GM12891 (cell line): ENCODE measurements at regions not wholly inside any gene's neighbourhood (a gene's known extent, or its start where the extent isn't known, plus 50 kb on each side); places are given as distances from the start of the nearest gene placed in this dataset.
"Not testable (repeated sequence)": the region's sequence is repeated elsewhere in the genome, so short reads cannot be mapped to it uniquely, and the experiment has no call there.

ENCODE experiments used
- DNase-seq: peaks from one replicate; pipeline ENCODE4 v3.0.0; 2011; ENCODE audit warnings: low spot score; ENCODE audit not compliant: insufficient read length
- FAIRE-seq: peaks from 2 replicates; lab custom pipeline; 2011; peaks lifted over from hg19 to GRCh38; lab: Jason Lieb, UNC
- PAX5 ChIP-seq: IDR thresholded peaks from 2 replicates; pipeline ENCODE4 v1.6.1; 2011; ENCODE audit warnings: low read length, moderate library complexity, mild to moderate bottlenecking; ENCODE audit not compliant: insufficient read depth, severe bottlenecking
- POLR2A ChIP-seq: IDR thresholded peaks from 2 replicates; pipeline ENCODE4 v1.6.1; 2011; ENCODE audit warnings: low read depth, low read length, control low read depth
- POLR2AphosphoS5 ChIP-seq: IDR thresholded peaks from 2 replicates; pipeline ENCODE4 v1.6.1; 2011; ENCODE audit warnings: low read depth, low read length, control low read depth
- POU2F2 ChIP-seq: IDR thresholded peaks from 2 replicates; pipeline ENCODE4 v1.6.1; 2011; ENCODE audit warnings: low read depth, mild to moderate bottlenecking, control low read depth, low read length, moderate library complexity
- SPI1 ChIP-seq: IDR thresholded peaks from 2 replicates; pipeline ENCODE4 v1.6.1; 2011; ENCODE audit warnings: low read depth, low read length, control low read depth
- TAF1 ChIP-seq: IDR thresholded peaks from 2 replicates; pipeline ENCODE4 v1.6.1; 2011; ENCODE audit warnings: low read depth, low read length, control low read depth

DNA sequence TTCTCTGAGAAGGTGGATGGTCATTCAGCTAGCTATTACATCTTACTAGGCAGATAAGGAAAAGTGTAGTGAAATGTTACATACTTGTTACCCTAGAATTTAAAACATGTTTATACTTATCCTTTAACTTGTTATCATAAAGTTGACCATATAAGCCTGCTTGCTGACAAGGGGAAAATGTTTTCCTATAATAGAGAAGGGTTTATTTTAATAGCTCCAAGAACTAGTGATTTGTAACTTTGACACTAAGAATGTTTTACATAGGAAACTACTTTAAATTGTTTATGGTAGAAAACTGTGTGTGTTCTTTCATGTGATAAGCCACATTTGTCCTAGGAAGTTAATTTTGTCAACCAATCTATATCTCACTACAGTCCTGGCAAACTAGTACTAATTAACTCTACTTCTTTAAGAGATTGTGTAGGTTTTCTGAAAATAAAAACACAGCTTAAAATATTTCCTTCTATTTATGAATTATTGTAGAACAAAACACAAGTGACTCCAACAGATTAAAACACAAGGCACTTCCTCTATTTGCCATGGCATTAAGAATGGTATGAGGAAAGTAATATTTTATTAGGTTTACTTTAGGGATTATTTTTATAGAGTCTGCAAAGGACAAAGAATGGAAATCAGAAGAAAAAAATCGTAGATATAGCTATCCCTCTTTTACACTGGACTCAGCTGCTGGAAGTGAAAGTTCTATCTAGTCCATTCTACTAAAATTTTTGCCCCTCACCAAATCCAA lies 233.3 kb upstream of the NBEA start:
- FAIRE-seq = no peak
- TF ChIP-seq PAX5 = no peak
- TF ChIP-seq SPI1 = no peak
- no peak for TF ChIP-seq POLR2A
- no peak for TF ChIP-seq TAF1
- no peak for TF ChIP-seq POLR2AphosphoS5
- no peak for TF ChIP-seq POU2F2
- DNase-seq = no peak

DNA sequence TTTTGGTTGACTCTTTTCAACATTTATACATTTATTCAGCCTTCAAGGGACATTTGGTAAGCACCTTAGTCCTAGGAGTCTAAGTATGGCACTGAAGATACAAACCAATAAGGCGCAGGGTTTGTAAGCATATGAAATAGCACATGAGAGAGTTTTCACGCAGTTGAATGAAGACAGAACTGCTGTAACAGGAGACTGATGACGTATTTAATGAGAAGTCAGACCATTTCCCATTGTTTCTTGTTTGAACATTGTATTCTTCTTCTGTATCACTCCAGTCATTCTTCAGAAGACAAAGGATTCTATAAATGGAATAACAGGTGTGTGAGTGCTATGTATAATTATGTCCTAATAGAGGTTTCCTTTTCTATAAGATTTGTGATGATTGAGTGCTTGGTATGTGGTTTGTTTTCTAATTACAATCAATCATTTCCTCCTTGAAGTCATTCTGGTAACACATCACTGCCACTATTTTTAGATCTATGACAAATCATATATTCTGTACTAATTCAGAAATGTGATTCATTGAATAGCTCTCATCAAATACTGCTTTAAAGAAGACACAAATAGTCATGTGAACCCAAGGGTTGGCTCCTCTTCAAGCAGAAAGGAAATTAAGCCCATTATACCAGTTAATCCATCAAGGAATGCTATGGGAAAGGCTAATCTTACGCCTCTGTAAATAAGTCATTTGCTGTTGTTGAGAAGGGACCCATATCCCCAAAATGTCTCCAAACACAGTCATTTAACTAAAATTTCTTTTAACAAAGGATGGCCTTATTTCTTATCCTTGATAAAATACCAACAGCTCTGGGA lies 222.8 kb upstream of the NBEA start:
- TF ChIP-seq TAF1 = no peak
- TF ChIP-seq POLR2AphosphoS5 = no peak
- no peak for TF ChIP-seq SPI1
- TF ChIP-seq POLR2A = no peak
- TF ChIP-seq PAX5 = no peak
- no peak for TF ChIP-seq POU2F2
- FAIRE-seq (no peak), DNase-seq (no peak)

DNA sequence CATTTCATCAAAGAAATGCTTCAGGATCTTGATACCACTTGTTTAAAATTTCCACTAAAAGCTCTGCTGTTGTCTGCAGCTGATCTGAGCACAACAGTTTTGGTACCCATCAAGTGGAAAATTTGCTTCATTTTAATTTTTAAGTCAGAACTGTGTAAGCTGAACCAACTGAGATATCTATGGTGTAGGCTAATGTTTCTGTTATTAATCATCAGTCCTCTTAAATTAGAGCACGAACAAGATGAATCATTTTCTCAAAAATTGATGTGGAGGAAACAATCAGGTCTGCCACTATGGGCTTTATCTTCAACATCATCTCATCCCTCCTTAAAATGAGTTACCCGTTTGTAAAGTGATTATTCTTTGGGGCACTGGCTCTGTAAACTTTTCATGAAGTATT lies 221.5 kb upstream of the NBEA start:
- DNase-seq = no peak

DNA sequence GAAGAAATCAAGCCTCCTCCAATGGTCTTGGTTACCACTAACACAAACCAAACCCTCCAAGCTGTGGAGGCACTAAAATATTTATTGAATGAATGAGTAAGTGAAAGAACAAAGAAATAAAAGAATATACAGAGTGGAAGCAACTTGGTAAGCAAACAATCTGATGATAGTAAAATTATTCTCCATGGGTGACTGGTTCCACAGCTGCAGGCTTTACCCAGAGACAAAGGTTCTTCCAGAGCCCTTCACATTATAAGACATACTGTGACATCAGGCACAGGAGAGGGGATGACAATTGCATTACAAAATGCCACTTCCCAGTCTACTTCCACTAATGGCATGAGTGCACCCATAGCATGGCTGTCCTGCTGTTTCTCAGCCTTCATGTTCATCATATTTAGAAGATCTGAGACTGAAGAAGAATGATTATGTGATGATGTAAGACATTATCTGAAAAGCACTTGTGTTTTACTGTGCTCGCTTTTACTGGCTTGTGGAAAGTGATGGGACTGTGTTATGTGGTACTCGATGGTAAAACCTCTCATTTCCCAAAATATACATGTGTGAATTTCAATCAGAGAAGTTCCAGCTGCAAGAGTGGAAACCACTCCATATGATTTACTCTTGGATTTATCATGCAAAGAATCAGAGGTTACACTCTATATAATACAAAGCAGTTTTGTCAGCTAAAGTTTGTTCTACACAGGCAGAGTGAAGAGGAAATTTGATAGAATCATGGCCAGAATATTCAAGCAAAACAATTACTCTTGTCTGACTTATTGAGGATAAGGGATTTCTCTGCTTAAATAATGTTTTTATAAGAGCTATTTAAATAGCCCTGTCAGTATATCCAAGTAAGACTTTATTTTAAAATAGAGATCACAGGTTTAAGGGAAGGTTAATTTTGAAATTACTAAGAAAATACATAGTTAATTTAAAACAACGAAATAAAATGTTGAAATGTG lies 220.2 kb upstream of the NBEA start:
- TF ChIP-seq TAF1 (no peak), PAX5 (no peak), POLR2A (no peak), SPI1 (no peak), POLR2AphosphoS5 (no peak), POU2F2 (no peak)
- no peak for FAIRE-seq
- DNase-seq = no peak

More for the DNA sequence above, 221.5 kb upstream of the NBEA start:
- FAIRE-seq = no peak
- no peak for TF ChIP-seq SPI1
- TF ChIP-seq POLR2A = no peak
- no peak for TF ChIP-seq PAX5

- FAIRE-seq = no peak
- TF ChIP-seq POLR2AphosphoS5 = no peak
- no peak for TF ChIP-seq POLR2A
- no peak for TF ChIP-seq PAX5
- TF ChIP-seq POU2F2 = no peak
- no peak for TF ChIP-seq SPI1
- no peak for TF ChIP-seq TAF1
- no peak for DNase-seq
Observed at GRCh38 chr13:34722922-34723321, 219.1 kb upstream of the NBEA start.

- TF ChIP-seq POU2F2 (no peak), PAX5 (no peak), TAF1 (no peak), POLR2A (no peak), POLR2AphosphoS5 (no peak), SPI1 (no peak)
- DNase-seq = no peak
- FAIRE-seq = no peak
Observed at GRCh38 chr13:34730961-34731360, 211.1 kb upstream of the NBEA start.

- no peak for FAIRE-seq
- DNase-seq = no peak
- TF ChIP-seq POLR2A = no peak
- TF ChIP-seq POU2F2 = no peak
- no peak for TF ChIP-seq TAF1
- no peak for TF ChIP-seq POLR2AphosphoS5
Observed at GRCh38 chr13:34731486-34731885, 210.6 kb upstream of the NBEA start.

GRCh38 chr13:34733721-34734120 lies 208.3 kb upstream of the NBEA start:
- DNase-seq (no peak), FAIRE-seq (no peak)
- TF ChIP-seq PAX5 (no peak), SPI1 (no peak), POU2F2 (no peak), POLR2A (no peak), POLR2AphosphoS5 (no peak), TAF1 (no peak)

DNA sequence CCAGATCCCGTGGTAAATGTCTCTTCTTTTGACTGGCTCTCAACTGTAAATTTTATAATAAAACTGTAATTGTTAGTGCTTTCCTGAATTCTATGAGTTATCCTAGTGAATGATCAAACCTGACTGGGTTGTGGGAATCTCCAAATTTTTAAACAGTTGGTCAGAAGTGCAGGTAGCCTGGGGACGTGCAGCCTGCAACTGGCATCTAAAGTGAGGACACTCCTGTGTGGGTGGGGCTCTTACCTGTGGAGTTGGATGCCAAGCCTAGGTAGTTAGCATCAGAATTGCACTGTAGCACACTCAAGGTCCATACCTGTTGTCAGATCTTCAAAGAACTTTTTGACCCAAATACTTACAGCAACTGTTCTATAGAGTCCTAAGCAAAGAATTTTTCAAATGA lies 207.1 kb upstream of the NBEA start:
- no peak for DNase-seq
- TF ChIP-seq PAX5 (no peak), POLR2A (no peak)
- no peak for FAIRE-seq

GRCh38 chr13:34738254-34738992 lies 203.6 kb upstream of the NBEA start:
- DNase-seq (no peak), FAIRE-seq (no peak)
- TF ChIP-seq POLR2AphosphoS5 = no peak
- no peak for TF ChIP-seq TAF1
- no peak for TF ChIP-seq PAX5
- TF ChIP-seq SPI1 = no peak
- no peak for TF ChIP-seq POU2F2
- TF ChIP-seq POLR2A = no peak

- DNase-seq, FAIRE-seq: not testable (repeated sequence)
Observed at GRCh38 chr13:34747056-34747455, 195.0 kb upstream of the NBEA start.
